ENCODE measurements at regions not wholly inside any gene's neighbourhood (a gene's known extent, or its start where the extent isn't known, plus 50 kb on each side); places are given as distances from the start of the nearest gene placed in this dataset.

DNA sequence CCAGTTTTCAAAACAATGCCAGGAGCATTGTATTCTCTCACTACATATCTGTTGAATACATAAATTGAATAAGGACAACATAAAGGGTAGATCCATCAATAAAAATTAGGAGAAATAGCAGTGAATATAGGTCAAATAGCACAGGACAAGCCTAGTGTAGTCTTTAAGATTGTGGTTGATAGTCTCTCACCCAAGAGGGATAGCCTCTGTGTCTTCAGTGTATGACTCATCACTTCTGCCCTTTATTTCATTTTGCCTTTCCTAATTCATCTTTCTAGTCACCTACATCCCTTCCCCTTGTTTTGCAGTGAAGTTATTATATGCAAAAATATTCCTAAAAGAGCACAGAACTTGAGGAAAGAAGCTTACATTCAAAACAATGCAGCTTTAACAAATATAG, 335.0 kb upstream of the TUSC1 start:
- Histone ChIP-seq H3K4me1 (no peaks in the 10 kb centered on the region), H3K36me3 (replicated peaks) (no peaks in the 10 kb centered on the region), H3K9me3 (no peaks in the 10 kb centered on the region), H3K27me3 (ENCODE audit: low read depth) (no peaks in the 10 kb centered on the region), H3K4me3 (no peak overlapping the region)
- in situ Hi-C loops (cut with MboI; ENCODE audit: low sequenced_read_pairs): no loop called here
- DNase-seq (ENCODE audit: low spot score in 2 of 2): no peak

DNA sequence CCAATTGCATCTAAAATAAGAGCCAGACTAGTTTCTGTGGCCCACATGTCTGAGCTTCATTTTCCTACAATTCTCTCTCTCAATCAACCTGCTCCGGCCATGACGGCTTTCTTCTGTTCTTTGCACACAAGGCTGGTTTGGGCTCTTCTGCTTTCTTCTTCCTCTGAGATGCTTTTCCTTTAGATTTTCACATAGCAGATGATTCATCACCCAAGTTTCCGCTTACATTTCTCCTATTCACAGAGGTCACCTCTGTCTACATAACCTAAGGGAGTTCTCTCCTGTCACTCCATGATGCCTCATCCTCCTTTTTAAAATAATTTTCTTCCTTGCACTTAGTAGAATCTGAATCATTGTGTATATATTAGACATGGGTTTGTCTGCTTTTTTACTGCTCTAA, 334.6 kb upstream of the TUSC1 start:
- Histone ChIP-seq H3K4me3 (no peak overlapping the region), H3K27me3 (ENCODE audit: low read depth) (no peaks in the 10 kb centered on the region), H3K4me1 (no peaks in the 10 kb centered on the region), H3K9me3 (no peaks in the 10 kb centered on the region), H3K36me3 (replicated peaks) (no peaks in the 10 kb centered on the region)
- in situ Hi-C loops (cut with MboI; ENCODE audit: low sequenced_read_pairs): no loop called here
- DNase-seq (ENCODE audit: low spot score in 2 of 2): no peak

DNA sequence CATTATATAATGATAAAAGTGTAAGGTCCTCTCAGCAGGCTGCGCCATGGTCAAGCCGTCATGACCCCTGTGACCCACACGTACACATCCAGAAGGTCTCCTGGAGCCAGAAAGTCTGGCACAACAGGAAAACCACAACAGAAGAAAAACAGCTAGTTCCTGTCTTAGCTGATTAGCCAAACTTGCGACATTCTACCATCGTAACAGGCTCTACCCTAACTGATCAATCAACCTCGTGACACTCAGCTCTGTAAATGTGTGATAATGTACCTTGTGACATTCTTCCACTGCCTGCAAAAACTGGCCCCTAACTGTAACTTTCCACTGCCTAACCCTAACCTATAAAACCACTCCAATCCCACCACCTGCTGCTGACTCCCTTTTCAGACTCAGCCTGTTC, 316.4 kb upstream of the TUSC1 start:
- in situ Hi-C loops (cut with MboI; ENCODE audit: low sequenced_read_pairs): no loop called here
- Histone ChIP-seq H3K4me1 (no peaks in the 10 kb centered on the region), H3K4me3 (no peak overlapping the region), H3K27me3 (ENCODE audit: low read depth) (no peaks in the 10 kb centered on the region), H3K36me3 (replicated peaks) (no peaks in the 10 kb centered on the region), H3K9me3 (no peaks in the 10 kb centered on the region)
- no peak for DNase-seq (ENCODE audit: low spot score in 2 of 2)

DNA sequence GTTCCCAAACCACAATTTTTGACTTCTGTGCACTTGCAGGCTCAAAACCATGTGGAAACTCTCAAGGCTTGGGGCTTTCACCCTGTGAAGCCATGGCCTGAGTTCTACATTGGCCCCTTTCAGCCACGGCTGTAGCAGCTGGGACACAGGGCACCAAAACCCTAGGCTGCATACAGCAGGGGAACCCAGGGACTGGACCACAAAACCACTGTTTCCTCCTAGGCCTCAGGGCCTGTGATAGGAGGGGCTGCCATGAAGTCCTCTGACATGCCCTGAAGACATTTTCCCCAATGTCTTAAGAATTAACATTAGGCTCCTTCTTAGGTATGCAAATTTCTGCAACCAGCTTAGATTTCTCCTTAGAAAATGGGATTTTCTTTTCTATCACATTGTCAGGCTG, 312.1 kb upstream of the TUSC1 start:
- no peaks in the 10 kb centered on the region for H3K4me1 ChIP-seq
- no peak overlapping the region for H3K4me3 ChIP-seq
- in situ Hi-C loops (cut with MboI; ENCODE audit: low sequenced_read_pairs): no loop called here
- H3K36me3 ChIP-seq (replicated peaks): no peaks in the 10 kb centered on the region
- no peaks in the 10 kb centered on the region for H3K27me3 ChIP-seq (ENCODE audit: low read depth)
- no peaks in the 10 kb centered on the region for H3K9me3 ChIP-seq
- DNase-seq (ENCODE audit: low spot score in 2 of 2): no peak

DNA sequence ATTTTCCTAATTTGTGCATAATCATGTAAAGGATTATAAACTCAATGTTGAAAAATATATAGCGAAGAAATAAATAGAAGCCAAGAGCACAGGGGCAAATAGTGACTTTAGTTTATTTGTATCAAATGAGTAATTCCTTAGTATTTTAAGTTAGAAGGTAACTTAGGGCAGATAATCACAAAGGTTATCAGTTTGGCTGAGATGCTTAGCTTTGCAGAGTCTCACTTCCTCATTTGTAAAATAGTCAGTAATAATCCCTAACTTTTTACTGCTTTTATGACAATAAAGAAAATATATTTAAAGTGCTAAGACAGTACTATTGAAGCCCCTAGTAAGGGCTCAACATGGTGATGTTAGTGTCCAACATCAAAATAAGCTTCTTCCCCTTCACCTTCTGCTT, 297.4 kb upstream of the TUSC1 start:
- Histone ChIP-seq H3K4me1 (peaks cover 4% of the 10 kb centered on the region), H3K9me3 (no peaks in the 10 kb centered on the region), H3K36me3 (replicated peaks) (no peaks in the 10 kb centered on the region), H3K4me3 (no peak overlapping the region), H3K27me3 (ENCODE audit: low read depth) (no peaks in the 10 kb centered on the region)
- in situ Hi-C loops (cut with MboI; ENCODE audit: low sequenced_read_pairs): no loop called here
- DNase-seq (ENCODE audit: low spot score in 2 of 2): no peak

DNA sequence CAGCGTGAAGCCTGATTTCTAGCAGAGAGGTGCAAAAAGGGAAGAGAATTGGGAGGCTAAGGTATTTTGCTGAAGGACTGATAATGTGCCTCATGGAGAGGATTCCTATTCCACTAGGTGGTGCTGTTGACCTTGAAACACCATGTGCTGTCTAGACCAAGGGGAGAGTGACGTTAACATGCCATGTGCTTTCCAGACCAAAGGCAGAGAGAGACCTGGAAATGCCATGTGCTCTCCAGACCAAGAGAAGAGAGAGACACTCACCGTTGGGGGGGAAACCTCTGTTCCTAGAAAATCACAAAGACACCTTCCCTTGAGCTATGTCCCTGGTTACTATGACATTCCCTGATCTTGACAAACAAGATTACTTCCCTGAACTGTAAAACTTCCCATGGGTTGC, 286.0 kb upstream of the TUSC1 start:
- Histone ChIP-seq H3K4me1 (no peaks in the 10 kb centered on the region), H3K36me3 (replicated peaks) (no peaks in the 10 kb centered on the region), H3K27me3 (ENCODE audit: low read depth) (no peaks in the 10 kb centered on the region), H3K9me3 (peaks cover 4% of the 10 kb centered on the region; the same call in 1 of the 2 replicates), H3K4me3 (no peak overlapping the region)
- in situ Hi-C loops (cut with MboI; ENCODE audit: low sequenced_read_pairs): loop anchor here (10.0 to 25.0 kb wide), 2 partner anchors 361 to 673 kb away; no protein-coding TSS in a partner anchor
- DNase-seq (ENCODE audit: low spot score in 2 of 2): peak; percentile 74 to 86

DNA sequence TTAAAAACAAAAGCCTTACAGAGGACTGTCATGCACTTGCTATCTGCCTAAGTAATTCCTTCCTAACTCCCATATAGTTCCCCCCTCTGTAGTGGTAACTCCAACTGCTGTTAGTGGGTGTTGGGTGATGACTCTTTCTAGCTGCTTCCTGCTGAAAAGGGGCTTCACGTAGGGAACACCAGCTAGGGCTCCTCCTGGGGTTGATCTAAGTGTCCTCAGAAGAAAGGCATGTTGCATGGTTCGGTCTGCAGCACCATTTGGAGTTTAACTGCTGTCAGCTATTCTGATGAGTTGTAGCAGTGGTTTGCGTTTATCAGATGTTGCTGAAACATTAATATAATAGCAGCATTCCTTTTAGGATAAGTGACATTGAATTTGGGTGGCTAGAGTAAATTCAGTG, 281.9 kb upstream of the TUSC1 start:
- in situ Hi-C loops (cut with MboI; ENCODE audit: low sequenced_read_pairs): loop anchor here (10.0 to 25.0 kb wide), 2 partner anchors 365 to 677 kb away; no protein-coding TSS in a partner anchor
- no peaks in the 10 kb centered on the region for H3K36me3 ChIP-seq (replicated peaks)
- no peaks in the 10 kb centered on the region for H3K27me3 ChIP-seq (ENCODE audit: low read depth)
- no peak for DNase-seq (ENCODE audit: low spot score in 2 of 2)
- H3K4me1 ChIP-seq: no peaks in the 10 kb centered on the region
- H3K4me3 ChIP-seq: no peak overlapping the region
- H3K9me3 ChIP-seq: peaks cover 4% of the 10 kb centered on the region; the same call in 1 of the 2 replicates

DNA sequence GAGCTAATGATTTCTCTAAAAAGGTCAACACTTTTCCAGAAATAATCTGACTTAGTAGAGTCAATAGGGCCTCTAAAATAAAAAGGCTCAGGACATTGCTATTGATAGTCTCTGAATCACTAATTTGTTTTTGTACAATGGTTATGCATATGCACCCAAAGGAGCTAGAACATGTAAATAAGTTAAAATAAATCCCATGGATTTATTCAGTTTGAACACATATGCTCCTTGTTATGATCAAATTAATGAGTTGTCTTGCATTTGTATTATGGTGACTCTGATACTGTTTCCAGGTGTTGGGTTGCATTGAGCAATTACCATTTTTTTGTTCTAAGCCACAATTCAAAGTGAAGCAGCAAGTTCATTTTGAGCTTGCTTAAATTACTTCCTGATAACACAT, 276.0 kb upstream of the TUSC1 start:
- H3K27me3 ChIP-seq (ENCODE audit: low read depth): no peaks in the 10 kb centered on the region
- in situ Hi-C loops (cut with MboI; ENCODE audit: low sequenced_read_pairs): loop anchor here (25.0 kb wide), 1 partner anchor 683 kb away; no protein-coding TSS in a partner anchor
- no peaks in the 10 kb centered on the region for H3K4me1 ChIP-seq
- no peaks in the 10 kb centered on the region; the same call in 1 of the 2 replicates for H3K36me3 ChIP-seq (replicated peaks)
- DNase-seq (ENCODE audit: low spot score in 2 of 2): no peak
- no peaks in the 10 kb centered on the region for H3K9me3 ChIP-seq
- H3K4me3 ChIP-seq: no peak overlapping the region

DNA sequence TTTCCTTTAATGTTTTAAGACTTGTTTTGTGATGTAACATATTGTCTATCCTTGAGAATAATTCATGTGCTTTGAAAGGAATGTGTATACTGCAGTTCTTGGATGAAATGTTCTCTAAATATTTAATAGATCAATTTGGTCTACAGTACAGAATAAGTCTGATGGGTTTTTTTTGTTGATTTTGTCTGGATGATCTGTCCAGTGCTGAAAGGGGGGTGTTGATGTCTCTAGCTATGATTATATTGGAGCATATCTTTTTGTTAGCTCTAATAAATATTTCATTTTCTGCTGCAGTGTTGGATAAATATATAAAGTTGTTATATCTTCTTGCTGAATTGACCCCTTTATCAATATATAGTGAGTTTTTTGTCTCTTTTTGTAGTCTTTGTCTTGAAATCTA, 269.9 kb upstream of the TUSC1 start:
- no peaks in the 10 kb centered on the region for H3K27me3 ChIP-seq (ENCODE audit: low read depth)
- DNase-seq (ENCODE audit: low spot score in 2 of 2): no peak
- no peaks in the 10 kb centered on the region for H3K4me1 ChIP-seq
- no peak overlapping the region for H3K4me3 ChIP-seq
- no peaks in the 10 kb centered on the region for H3K9me3 ChIP-seq
- no peaks in the 10 kb centered on the region; the same call in 1 of the 2 replicates for H3K36me3 ChIP-seq (replicated peaks)
- in situ Hi-C loops (cut with MboI; ENCODE audit: low sequenced_read_pairs): no loop called here

DNA sequence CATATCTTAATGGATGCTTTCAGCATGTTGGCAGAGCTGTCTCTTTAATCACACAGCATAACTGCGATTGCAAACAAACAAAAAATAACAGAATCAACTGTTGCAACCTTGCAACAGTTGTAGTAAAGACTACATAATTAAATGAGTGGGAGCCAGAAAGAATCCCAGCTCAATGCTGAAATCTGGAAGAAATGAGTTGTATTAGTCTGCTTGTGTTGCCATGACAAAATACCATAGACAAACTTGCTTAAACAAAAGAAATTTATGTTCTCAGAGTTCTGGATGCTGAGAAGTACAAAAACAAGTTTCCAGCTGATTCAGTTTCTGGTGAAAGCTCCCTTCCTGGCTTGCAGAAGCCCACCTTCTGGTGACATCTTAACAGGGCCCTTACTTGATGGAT, 260.9 kb upstream of the TUSC1 start:
- no peak for DNase-seq (ENCODE audit: low spot score in 2 of 2)
- H3K4me3 ChIP-seq: no peak overlapping the region
- in situ Hi-C loops (cut with MboI; ENCODE audit: low sequenced_read_pairs): no loop called here

DNA sequence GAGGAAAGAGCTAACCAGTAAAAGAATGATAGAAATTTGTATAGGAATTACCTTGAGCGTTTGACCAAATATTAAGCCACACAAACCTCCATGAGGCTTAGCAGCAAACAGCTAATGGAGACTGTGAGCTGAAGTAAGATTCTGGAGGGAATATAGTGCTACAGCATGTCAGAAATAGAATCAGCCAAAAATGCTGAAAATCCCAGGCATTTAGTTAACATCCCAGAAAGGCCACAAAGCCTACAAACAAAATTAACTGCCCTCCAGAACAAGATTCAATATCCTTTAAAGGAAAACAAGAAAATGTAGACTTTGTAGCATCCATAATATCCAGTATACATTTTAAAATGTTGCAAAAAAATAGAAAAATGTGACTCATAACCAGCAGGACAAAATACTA, 257.8 kb upstream of the TUSC1 start:
- in situ Hi-C loops (cut with MboI; ENCODE audit: low sequenced_read_pairs): no loop called here
- Histone ChIP-seq H3K36me3 (replicated peaks) (no peaks in the 10 kb centered on the region), H3K4me3 (no peak overlapping the region), H3K9me3 (no peaks in the 10 kb centered on the region), H3K4me1 (no peaks in the 10 kb centered on the region), H3K27me3 (ENCODE audit: low read depth) (no peaks in the 10 kb centered on the region)
- no peak for DNase-seq (ENCODE audit: low spot score in 2 of 2)

More for the DNA sequence above, 260.9 kb upstream of the TUSC1 start:
- Histone ChIP-seq H3K36me3 (replicated peaks) (no peaks in the 10 kb centered on the region), H3K4me1 (no peaks in the 10 kb centered on the region), H3K27me3 (ENCODE audit: low read depth) (no peaks in the 10 kb centered on the region), H3K9me3 (no peaks in the 10 kb centered on the region)

DNA sequence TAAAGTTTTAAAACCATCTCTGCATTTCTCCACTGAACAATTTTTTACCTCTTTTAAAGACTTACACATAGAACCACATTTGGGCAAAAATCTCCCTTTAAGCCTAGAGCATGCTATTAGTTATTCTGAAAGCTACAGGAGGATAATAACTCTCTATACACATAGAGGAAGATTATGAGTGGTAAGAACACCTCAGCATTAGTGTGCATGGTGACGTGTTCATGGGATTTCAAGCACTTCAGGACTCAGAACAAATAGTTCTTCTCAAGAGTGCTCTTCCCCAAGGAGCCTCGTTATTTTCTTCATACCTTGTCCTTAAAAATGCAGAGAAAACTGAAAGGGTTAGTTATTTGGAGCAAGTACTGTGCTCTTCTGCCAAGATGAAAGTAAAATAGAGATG, 256.9 kb upstream of the TUSC1 start:
- Histone ChIP-seq H3K36me3 (replicated peaks) (no peaks in the 10 kb centered on the region), H3K4me3 (no peak overlapping the region), H3K9me3 (no peaks in the 10 kb centered on the region), H3K4me1 (no peaks in the 10 kb centered on the region), H3K27me3 (ENCODE audit: low read depth) (no peaks in the 10 kb centered on the region)
- in situ Hi-C loops (cut with MboI; ENCODE audit: low sequenced_read_pairs): no loop called here
- DNase-seq (ENCODE audit: low spot score in 2 of 2): no peak

DNA sequence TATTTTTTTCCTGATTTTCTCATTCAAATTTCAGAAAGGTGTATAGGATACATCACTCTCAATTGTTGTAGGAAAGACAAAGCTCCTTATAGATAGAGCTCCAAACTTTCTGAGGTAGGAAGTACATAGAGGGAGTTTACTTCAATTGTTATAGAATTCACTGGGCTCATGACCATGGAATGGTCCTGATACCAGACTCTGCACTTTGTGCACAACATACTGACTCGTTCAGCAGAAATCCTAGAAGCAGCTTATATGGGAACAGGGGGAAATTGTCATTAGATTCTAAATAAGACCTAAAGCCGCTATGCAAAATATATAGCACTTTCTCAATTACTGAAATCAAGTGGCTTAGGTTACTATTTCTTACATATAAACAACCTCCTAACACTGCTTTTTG, 240.5 kb upstream of the TUSC1 start:
- no peak for DNase-seq (ENCODE audit: low spot score in 2 of 2)
- no peak overlapping the region for H3K4me3 ChIP-seq
- H3K9me3 ChIP-seq: no peaks in the 10 kb centered on the region
- H3K36me3 ChIP-seq (replicated peaks): no peaks in the 10 kb centered on the region
- in situ Hi-C loops (cut with MboI; ENCODE audit: low sequenced_read_pairs): no loop called here
- H3K4me1 ChIP-seq: no peaks in the 10 kb centered on the region
- no peaks in the 10 kb centered on the region for H3K27me3 ChIP-seq (ENCODE audit: low read depth)

DNA sequence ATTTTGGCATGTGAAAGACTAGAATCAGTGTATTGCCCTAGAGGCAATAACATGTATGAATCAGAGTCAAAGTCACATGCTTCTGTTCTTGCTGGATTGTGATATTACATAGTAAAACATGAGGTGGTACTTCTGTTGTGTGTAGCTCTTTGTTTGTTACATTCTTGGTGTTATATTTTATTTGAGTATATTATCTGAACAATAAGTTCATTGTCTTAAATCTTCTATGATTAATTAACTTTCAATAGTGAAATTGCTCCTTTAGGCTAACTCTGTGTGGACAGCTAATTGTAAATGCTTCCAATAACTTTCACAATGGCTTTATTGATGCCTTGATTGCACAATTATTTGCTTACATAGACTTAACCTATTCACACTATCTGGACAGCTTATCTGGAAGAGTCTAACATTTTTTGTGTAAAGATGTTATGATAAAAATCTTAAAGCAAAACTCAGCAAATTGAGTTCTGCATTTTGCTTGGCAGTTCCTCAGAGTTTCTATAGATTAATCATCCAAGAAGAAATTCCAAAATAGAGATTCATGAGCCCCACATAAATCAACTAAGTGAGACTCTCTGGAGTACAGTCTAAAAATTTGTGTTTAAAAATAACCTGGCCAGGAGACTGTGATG, 239.6 kb upstream of the TUSC1 start:
- no peaks in the 10 kb centered on the region for H3K27me3 ChIP-seq (ENCODE audit: low read depth)
- no peaks in the 10 kb centered on the region for H3K4me1 ChIP-seq
- no peaks in the 10 kb centered on the region for H3K36me3 ChIP-seq (replicated peaks)
- in situ Hi-C loops (cut with MboI; ENCODE audit: low sequenced_read_pairs): no loop called here
- no peaks in the 10 kb centered on the region for H3K9me3 ChIP-seq
- H3K4me3 ChIP-seq: no peak overlapping the region
- DNase-seq (ENCODE audit: low spot score in 2 of 2): no peak

DNA sequence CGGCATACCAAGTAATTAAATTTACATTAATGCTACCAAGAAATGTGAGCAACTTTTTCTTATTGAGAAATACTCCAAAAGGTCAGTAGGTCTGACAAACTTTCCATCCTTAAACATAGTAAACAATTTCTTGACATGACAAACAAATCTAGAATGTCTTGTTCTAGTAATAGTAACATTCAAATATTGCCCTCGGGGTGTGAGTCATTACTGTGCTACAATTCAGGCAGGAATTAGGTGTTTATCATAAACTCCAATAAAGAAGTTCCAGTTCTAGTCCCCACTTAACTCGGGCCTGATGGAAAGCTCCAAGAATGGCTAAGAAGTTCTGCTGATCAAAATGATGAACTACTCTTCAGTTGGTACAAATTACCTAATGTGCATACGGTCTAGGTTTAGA, 235.6 kb upstream of the TUSC1 start:
- no peak for DNase-seq (ENCODE audit: low spot score in 2 of 2)
- Histone ChIP-seq H3K4me3 (no peak overlapping the region), H3K36me3 (replicated peaks) (no peaks in the 10 kb centered on the region), H3K9me3 (no peaks in the 10 kb centered on the region), H3K4me1 (no peaks in the 10 kb centered on the region), H3K27me3 (ENCODE audit: low read depth) (no peaks in the 10 kb centered on the region)
- in situ Hi-C loops (cut with MboI; ENCODE audit: low sequenced_read_pairs): no loop called here
